GM08714 (cell line): ENCODE measurements at regions not wholly inside any gene's neighbourhood (a gene's known extent, or its start where the extent isn't known, plus 50 kb on each side); places are given as distances from the start of the nearest gene placed in this dataset.

Experiments used
- H3K4me3 ChIP-seq: fragments of 200-500 bp; sonication (Bioruptor generic); 2 replicates; pipeline ENCODE4 v1.5.1; 2014; ENCODE audit warnings: mild to moderate bottlenecking, low read length, inconsistent platforms
- ZNF274 ChIP-seq: IDR thresholded peaks from 2 replicates; pipeline ENCODE4 v1.6.1; 2012; ENCODE audit warnings: mild to moderate bottlenecking, low read depth, low read length

DNA sequence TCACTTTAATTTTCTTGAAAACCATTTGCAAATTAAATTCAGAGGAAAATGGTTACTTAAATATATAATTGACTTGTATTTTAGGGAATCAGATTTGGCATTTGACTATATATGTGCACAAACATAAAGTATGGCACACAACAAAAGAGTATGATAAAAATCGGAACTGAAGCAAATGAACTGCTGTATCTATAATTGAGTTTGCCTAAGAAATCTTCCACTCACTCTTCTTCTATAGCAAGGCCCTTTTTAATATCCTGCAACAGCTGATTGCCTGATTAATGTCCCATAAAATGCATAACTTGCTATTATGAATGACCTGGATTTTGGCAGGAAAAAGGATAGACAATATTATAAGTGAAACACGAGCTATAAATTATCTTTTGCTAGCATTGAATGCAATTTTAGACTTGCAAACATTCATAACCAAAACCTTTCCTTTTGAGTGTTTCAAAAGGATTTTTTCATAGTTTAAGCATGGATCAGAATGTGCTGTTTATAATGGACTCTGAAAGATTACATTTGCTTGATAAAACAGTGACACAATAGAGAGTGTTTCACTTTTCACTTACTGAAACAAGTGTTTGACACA is 2204.3 kb downstream of the MRPL39 start:
- no peak for TF ChIP-seq ZNF274
- no peak overlapping the region for H3K4me3 ChIP-seq

GRCh38 chr21:23401278-23401677 is 2206.0 kb downstream of the MRPL39 start:
- no peak for TF ChIP-seq ZNF274

DNA sequence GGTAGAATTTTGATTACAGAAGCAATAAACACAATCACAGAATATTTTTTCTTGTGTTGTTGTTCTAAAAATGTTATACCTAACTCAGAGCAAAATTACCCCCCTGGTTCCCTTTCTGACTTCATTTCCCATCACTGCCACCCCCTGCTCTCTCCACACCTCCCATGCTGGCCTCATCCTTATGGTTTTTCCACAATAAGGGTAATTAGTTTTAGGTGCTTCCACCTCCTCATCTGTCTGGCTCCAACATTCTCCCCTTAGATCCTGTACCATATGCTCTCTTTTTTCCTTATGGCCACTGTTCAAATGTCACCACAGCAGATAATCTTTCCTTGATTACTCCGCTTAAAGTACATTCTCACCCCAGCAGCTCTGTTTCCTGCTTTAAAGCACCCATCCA is 2208.6 kb downstream of the MRPL39 start:
- TF ChIP-seq ZNF274 = no peak

More at GRCh38 chr21:23401278-23401677, 2206.0 kb downstream of the MRPL39 start:
- no peak overlapping the region for H3K4me3 ChIP-seq

DNA sequence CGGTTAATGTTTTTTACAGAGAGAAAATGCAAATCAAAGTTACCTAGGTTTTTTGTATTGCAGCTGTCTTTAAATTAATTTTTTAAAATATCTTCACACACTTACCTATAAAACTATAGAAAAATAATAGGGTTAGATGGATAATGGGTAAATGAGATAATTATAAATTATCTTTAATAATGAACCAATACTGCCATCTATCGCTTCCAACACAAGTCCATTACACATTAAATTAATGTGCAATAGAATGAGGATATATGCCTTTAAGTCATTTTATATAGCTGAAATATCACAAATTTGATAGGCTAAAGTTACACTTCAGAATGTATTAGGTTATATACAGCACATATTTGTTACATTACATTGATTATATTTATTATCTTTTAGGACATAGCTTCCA is 2212.8 kb downstream of the MRPL39 start:
- H3K4me3 ChIP-seq = no peak overlapping the region
- TF ChIP-seq ZNF274 = no peak

More for the DNA sequence above, 2208.6 kb downstream of the MRPL39 start:
- H3K4me3 ChIP-seq = no peak overlapping the region

GRCh38 chr21:23384679-23385078 is 2222.6 kb downstream of the MRPL39 start:
- no peak overlapping the region for H3K4me3 ChIP-seq
- TF ChIP-seq ZNF274 = no peak

DNA sequence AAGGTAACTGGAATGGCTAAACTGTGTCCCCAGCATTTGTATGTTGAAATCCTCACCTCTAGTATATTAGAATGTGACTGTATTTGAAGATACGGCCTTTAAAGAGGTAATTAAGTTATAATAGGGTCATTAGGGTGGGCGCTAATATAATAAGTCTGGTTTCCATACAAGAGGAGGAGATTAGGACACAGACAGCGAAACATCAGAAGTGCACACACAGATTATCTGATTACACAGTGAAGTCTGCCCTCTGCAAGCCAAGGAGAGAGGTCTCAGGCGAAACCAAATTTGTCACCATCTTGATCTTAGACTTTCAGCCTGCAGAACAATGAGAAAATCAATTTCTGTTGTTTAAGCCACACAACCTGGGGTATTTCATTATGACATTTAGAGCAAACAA is 2233.1 kb downstream of the MRPL39 start:
- no peak for TF ChIP-seq ZNF274
- H3K4me3 ChIP-seq = no peak overlapping the region

GRCh38 chr21:23356905-23357304 is 2250.4 kb downstream of the MRPL39 start:
- H3K4me3 ChIP-seq = no peak overlapping the region
- no peak for TF ChIP-seq ZNF274

- no peak overlapping the region for H3K4me3 ChIP-seq
- TF ChIP-seq ZNF274 = no peak
Observed at GRCh38 chr21:23316190-23316589, 2291.1 kb downstream of the MRPL39 start.

- no peak for TF ChIP-seq ZNF274
- no peak overlapping the region for H3K4me3 ChIP-seq
Observed at GRCh38 chr21:23308741-23309140, 2298.5 kb downstream of the MRPL39 start.

GRCh38 chr21:23307065-23307464 is 2300.2 kb downstream of the MRPL39 start:
- no peak overlapping the region for H3K4me3 ChIP-seq
- TF ChIP-seq ZNF274 = no peak

GRCh38 chr21:23292292-23292691 is 2294.1 kb downstream of the NCAM2 start:
- no peak for TF ChIP-seq ZNF274
- H3K4me3 ChIP-seq = no peak overlapping the region

DNA sequence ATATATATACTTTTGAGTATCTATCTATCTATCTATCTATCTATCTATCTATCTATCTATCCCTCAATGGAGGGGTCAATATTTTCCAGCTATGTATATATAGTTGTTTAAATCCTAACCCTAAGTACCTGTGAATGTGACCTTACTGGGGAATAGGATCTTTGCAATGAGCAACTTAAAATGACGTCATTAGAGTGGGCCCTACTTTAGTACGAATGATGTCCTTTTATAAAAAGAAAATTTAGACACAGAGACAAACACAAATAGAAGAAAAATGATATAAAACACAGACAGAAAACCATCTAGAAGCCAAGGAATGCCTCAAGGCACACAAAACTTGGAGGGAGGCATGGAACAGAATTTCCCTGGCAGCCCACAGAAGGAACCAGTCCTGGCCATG is 2283.7 kb downstream of the NCAM2 start:
- H3K4me3 ChIP-seq = no peak overlapping the region
- TF ChIP-seq ZNF274 = no peak

DNA sequence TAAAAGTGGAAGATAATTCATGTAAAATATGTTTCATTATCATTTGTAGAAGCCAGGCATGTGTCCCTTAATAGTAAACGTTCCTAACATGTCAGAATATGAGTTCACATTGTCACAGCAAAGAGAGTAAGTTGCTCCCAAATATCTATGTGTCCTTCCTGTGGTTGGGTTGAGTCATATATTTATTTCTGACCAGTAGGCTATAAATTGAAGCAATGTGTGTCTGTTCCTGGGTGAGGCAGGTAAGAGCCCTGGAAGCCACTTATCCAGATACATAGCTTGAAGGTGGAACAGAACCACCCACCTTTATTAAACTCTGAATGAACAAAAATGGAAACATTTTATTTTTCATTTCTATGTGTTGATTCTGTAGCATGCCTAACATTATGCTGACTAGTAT is 2251.6 kb downstream of the NCAM2 start:
- H3K4me3 ChIP-seq = no peak overlapping the region
- TF ChIP-seq ZNF274 = no peak

DNA sequence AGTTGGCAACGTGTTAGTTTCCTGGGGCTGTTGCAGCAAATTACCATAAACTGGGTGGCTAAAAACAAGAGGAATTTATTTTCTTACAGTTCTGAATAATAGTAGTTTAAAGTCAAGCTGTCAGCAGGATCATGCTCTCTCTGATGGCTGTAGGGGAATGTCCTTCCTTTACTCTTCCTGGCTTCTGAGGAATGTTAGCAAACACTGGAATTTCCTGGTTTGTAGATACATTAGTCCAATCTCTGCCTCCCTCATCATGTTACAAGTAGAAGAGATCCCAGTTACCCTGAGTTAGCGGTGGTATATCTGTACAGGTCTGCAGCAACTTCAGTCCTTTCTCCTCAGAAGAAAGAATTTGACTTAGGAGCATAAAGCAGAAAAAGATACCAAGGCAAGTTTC is 2249.1 kb downstream of the NCAM2 start:
- H3K4me3 ChIP-seq = no peak overlapping the region
- TF ChIP-seq ZNF274 = no peak

GRCh38 chr21:23245255-23245654 is 2247.0 kb downstream of the NCAM2 start:
- H3K4me3 ChIP-seq = no peak overlapping the region
- TF ChIP-seq ZNF274 = no peak

GRCh38 chr21:23223882-23224281 is 2225.7 kb downstream of the NCAM2 start:
- TF ChIP-seq ZNF274 = no peak
- no peak overlapping the region for H3K4me3 ChIP-seq
